ENCODE measurements at regions not wholly inside any gene's neighbourhood (a gene's known extent, or its start where the extent isn't known, plus 50 kb on each side); places are given as distances from the start of the nearest gene placed in this dataset.
A peak's percentile ranks its signal among the peaks of the same experiment; 100 is the strongest.

DNA sequence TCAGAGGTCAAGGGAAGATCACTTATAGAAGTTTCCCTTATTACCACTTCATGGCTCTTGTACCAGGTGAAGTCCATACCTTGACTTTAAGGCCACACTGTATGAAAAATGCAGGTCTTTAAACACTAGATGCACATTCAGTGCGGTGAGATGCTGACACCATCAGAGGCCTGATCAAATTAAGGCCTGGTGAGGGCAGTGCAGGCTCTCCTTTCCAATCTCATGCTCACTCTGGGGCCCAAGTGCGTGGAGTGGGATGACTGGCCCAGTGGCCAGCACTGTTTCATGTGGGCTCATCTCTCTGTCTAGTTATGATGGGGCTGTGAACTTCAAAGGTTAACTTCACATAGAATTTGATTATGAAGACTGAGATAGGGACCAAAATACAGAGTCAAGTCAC lies 281.1 kb downstream of the SLC4A3 start:
- no peak overlapping the region for H3K4me3 ChIP-seq (ENCODE audit: low read depth, low read length)
- DNase-seq (ENCODE audit: low read depth) = no peak
- no peak for TF ChIP-seq CTCF (IDR thresholded peaks at IDR 0.05; ENCODE audit: insufficient read depth, low read depth, low read length)

DNA sequence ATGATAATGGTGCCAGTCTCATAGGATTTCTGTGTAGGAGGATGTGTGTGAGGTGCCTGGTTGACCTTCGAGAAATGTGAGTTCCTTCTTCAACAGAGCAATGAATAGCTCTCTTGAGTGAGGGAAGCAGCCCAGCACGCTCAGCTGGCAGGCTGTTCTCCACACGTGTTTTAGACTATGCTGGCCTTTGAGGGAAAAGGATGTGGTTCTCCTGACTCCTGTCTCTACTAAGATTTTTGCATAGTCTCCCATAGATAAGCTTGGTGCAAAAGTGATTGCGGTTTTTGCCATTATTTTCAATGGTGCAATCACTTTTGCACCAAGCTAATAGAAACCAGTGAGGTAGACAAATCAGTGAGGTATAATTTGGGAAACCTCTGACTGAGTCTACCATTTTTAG lies 284.1 kb downstream of the SLC4A3 start:
- TF ChIP-seq CTCF (IDR thresholded peaks at IDR 0.05; ENCODE audit: insufficient read depth, low read depth, low read length) = no peak
- no peak overlapping the region for H3K4me3 ChIP-seq (ENCODE audit: low read depth, low read length)
- DNase-seq (ENCODE audit: low read depth) = no peak

DNA sequence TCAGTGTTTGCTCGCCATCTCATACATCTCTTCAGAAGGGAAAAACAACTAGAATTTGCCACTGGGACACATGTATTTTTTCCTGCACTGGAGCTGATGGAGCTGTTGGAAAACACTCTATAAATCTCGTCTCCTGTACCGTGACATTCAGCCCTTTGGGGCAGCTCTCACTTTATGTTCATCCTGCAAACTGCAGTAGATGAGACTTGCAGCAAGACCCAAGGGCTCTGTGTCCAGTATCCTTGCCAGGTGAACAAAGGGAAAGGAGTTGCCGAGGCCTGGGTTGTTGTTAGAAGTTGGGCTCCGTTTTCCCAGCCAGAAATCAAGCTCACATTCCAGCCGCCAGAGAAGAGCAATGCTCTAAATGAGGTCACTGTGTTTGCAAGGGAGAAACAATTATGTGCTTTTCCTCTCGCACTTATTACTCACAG lies 285.1 kb downstream of the SLC4A3 start:
- TF ChIP-seq CTCF (IDR thresholded peaks at IDR 0.05; ENCODE audit: insufficient read depth, low read depth, low read length) = peak; percentile 40
- peak; percentile 43 for DNase-seq (ENCODE audit: low read depth)
- peak overlapping the region; percentile 21 for H3K4me3 ChIP-seq (ENCODE audit: low read depth, low read length)

DNA sequence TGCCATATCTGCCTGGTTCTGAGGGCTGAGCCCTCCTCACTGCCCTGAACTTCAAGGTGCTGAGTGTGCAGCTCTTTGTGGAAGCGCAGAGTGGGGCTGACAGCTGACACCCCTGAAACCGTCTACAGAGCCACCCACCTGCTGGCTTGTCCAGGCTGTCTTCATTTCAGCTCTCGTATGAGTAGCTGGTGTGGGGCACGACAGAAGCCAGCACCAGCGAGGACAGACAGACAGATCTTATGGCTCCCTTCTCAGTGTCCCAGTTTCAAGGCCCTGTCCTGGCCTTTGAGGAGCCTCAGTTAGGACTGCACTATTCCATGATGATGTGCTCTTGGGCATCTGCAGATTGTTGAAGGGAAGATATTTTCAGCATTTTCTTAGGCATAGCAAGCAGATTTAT lies 287.1 kb downstream of the SLC4A3 start:
- no peak for DNase-seq (ENCODE audit: low read depth)
- TF ChIP-seq CTCF (IDR thresholded peaks at IDR 0.05; ENCODE audit: insufficient read depth, low read depth, low read length) = no peak

GRCh38 chr2:219916281-219916680 lies 288.9 kb downstream of the SLC4A3 start:
- H3K4me3 ChIP-seq (ENCODE audit: low read depth, low read length) = no peak overlapping the region
- no peak for DNase-seq (ENCODE audit: low read depth)
- no peak for TF ChIP-seq CTCF (IDR thresholded peaks at IDR 0.05; ENCODE audit: insufficient read depth, low read depth, low read length)

More for the DNA sequence above, 287.1 kb downstream of the SLC4A3 start:
- H3K4me3 ChIP-seq (ENCODE audit: low read depth, low read length) = no peak overlapping the region

DNA sequence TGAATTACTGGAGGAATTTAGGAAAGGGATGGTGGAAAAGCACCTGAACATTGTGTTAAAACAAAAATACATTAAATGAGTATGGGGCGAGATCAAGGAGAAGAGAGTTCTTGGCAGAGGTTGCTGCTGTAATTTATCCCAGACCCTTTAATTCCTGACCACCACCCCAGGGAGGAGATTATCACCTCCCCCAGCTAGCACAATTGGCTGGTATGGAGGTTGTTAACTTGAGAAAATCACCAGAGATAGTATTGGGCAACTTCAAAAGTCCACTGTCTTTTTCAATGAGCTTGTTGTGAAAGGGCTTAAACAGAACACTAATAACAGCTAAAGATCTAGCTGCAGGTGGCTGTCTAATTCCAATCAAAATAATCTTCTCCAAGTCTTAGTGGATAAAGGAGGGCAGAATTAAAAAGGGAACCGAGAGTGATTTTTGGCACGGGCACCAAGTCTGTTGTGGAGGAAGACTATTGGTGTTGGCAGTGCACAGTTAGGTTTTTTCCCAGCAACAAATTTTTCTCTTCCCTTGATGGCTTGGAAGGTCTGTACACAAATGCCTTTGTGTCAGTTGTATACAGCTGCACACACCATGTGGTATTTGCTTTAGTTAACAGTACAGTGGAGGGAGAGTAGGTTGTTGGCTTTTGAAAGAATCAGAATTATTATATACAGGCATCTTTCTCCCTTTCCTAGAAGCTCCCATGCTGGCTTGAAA lies 289.5 kb downstream of the SLC4A3 start:
- no peak for TF ChIP-seq CTCF (IDR thresholded peaks at IDR 0.05; ENCODE audit: insufficient read depth, low read depth, low read length)
- no peak for DNase-seq (ENCODE audit: low read depth)
- H3K4me3 ChIP-seq (ENCODE audit: low read depth, low read length) = no peak overlapping the region

DNA sequence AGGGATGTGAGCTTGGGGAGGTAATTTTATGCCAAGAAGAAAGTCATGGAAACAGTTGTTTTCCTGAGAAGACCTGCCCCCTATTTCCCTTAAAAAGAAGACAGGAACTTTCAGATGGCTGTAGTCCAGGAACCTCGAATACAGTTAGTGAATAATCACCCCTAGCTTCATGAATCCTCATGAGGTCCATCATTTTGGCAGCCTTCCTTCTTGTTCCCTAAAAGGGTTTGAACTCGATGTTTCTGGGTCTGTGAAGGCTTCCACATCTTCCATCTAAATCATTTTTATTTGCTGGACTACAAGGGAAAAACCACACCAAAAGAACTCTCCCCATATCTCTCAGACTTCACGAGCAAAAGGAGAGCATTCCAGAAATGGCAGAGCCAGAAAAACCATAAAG lies 290.8 kb downstream of the SLC4A3 start:
- no peak overlapping the region for H3K4me3 ChIP-seq (ENCODE audit: low read depth, low read length)
- DNase-seq (ENCODE audit: low read depth) = no peak
- TF ChIP-seq CTCF (IDR thresholded peaks at IDR 0.05; ENCODE audit: insufficient read depth, low read depth, low read length) = no peak
